HG02870 (cell line): ENCODE measurements at regions not wholly inside any gene's neighbourhood (a gene's known extent, or its start where the extent isn't known, plus 50 kb on each side); places are given as distances from the start of the nearest gene placed in this dataset.
"Not testable (repeated sequence)": the region's sequence is repeated elsewhere in the genome, so short reads cannot be mapped to it uniquely, and the experiment has no call there.

Experiments
- ATAC-seq: cut with Tn5 transposase; IDR thresholded peaks from one replicate; pipeline ENCODE4 v1.9.1; 2021; ENCODE audit warnings: mild to moderate bottlenecking, moderate library complexity; ENCODE audit not compliant: unreplicated experiment

DNA sequence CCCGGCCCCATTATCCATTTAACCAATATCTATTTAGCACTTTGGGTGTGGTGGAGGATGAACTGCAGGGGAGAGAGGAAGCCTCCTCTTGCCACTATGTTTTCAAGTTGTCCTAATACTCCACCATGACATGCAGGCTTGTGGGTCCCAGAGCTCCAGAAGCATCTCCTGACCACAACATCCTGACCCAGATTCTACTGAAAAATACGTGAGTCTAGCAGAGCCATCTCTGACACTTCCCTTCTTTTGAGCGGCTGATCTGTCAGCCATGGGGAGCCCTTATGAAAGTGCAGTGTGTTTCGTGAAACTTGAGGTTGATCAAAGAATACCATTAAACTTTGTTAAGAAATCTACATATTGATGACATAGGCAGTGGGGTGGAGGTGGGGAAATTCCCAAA lies 126.6 kb downstream of the UNC93B1 start:
- not testable (repeated sequence) for ATAC-seq

DNA sequence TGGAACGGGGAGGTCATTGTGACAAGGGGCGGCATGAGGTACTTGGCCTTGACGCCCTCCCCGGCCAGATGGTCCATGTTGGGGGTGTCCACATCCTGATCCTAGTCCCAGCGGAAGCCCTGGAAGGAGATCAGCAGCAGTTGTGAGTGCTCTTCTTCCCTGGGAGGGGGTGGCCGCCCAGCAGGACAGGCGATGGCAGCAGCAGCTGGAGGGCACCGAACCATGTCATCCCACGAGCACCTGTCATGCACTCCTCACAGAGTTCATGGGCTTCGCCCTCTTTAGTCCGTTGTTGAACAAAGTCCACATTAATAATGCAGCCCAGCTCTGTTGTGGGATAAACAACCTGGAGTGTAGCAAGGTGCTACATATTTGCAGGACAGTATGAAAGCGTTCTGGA lies 130.7 kb downstream of the UNC93B1 start:
- ATAC-seq: not testable (repeated sequence)

DNA sequence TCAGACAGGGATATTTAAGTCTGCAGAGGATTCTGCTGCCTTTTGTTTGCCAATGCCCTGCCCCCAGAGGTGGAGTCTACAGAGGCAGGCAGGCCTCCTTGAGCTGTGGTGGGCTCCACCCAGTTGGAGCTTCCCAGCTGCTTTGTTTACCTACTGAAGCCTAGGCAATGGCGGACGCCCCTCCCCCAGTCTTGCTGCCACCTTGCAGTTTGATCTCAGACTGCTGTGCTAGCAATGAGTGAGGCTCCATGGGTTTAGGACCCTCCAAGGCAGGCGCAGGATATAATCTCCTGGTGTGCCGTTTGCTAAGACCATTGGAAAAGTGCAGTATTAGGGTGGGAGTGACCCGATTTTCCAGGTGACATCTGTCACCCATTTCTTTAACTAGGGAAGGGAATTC lies 132.7 kb downstream of the UNC93B1 start:
- ATAC-seq: not testable (repeated sequence)

DNA sequence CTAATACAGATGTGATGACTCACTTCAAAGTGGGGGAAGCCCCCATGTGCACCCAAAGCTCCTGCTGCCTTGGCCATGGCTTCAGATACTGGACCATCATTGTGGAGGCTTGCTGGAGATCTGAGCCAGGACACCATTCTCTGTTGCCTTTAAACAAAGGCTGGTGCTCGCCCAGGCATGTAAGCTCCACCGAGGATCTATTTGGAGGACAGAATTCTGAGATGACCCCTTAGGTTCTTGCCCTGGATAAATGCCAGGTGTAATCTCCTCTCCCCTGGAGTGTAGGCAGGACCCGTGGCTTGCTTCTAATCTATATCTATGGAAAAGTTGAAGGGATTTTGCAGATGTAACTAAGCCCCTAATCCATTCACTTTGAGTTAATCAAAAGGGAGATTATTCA lies 141.0 kb downstream of the UNC93B1 start:
- ATAC-seq: not testable (repeated sequence)

DNA sequence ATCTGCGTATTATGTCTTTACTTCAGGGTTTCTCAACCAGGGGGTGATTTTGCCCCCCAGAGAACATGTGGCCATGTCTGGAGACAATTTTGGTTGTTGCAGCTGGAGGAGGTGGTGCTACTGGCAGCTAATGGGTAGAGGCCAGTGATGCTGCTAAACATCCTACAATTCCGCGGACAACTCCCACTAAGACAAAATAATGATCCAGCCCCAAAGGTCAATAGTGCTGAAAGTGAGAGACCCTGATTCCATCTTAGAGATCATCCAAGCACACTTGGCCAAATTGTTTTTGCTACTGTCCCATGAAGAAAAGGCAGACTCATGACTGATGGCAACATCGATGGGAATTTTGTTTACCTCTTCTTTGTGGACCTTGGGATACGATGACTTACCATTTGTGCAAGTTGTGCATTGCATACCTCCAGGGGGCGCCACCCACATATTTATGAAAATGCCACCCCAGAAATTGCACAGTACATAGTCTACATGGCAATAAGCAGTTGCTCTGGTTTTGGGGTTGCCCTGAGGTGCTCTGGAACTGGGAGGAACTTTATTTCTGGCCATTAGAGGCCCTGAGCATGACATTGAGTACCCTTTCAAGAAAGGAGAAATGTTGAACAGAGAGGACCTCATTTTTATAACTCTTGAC lies 144.3 kb downstream of the UNC93B1 start:
- ATAC-seq: not testable (repeated sequence)

DNA sequence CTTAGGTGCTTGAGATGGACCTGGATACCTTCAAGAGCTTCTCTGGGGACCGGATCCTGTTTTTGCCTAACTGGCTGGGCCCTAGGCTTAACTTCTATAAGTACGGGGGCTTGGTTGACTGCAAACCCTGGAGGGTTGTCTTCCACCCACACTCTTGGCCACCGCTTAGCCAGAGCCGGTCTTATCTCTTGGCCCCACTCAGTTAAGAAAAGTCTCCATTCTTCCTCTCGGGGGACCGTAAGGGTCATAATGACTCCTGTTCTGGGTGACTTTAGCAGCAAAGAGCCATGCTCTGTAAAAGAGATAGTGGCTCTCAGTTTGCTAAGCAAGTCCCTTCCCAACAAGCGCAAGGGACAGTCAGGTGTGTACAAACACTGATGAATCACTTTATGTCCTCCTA lies 153.2 kb downstream of the UNC93B1 start:
- not testable (repeated sequence) for ATAC-seq

DNA sequence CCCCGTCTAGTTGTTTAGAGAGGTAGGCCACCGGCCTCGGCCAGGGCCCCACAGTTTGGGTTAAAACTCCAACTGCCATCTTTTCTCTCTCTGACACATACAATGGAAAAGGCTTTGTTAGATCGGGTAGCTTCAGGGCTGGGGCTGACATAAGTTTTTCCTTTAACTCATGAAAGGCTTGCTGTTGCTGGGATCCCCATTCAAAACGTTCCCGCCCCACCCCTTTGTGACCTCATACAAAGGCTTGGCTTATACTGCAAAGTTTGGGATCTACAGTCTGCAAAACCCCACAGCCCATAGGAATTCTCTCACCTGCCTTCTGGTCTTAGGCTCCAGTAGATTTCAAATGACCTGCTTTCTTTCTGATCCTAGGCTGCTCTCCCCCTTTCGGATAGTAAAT lies 154.1 kb downstream of the UNC93B1 start:
- not testable (repeated sequence) for ATAC-seq

DNA sequence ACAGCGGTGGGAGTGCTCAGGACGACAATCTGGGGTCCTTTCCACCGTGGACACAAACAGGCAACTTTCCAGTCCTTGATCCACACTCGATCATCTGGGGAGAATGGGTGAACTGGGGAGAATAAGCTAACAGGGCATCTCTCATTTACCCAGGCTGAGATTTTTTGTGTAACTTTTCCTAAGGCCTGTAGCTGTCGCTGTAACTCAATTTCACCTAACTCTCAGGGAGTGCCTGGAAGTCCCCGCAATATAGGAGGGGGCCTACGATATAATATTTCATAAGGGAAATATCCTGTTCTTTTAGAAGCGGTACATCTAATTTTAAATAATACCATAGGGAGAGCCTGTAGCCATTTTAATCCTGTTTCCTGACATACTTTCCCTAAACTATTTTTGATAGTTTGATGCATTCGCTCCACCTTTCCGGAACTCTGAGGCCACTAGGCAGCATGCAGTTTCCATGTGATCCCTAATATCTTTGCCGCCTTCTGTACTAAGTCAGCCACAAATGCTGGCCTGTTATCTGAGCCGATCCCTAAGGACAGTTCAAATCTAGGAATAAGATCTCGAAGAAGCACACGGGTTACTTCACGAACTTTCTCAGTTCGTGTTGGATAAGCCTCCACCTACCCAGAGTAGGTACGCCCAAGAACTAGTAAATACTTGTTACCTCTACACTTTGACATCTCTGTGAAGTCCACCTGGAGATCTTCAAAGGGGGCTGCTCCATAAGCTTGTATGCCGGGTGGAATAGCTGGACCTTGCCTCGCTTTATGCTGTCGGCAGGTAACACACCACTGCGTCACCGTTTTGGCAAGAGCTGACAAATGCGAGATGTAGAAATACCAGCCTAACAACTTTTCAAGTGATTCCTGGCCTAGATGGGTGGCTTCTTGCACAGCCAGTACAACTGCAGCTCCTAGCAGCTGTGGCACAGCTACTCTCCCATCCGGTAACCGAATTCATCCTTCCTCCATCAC lies 155.7 kb downstream of the UNC93B1 start:
- not testable (repeated sequence) for ATAC-seq

DNA sequence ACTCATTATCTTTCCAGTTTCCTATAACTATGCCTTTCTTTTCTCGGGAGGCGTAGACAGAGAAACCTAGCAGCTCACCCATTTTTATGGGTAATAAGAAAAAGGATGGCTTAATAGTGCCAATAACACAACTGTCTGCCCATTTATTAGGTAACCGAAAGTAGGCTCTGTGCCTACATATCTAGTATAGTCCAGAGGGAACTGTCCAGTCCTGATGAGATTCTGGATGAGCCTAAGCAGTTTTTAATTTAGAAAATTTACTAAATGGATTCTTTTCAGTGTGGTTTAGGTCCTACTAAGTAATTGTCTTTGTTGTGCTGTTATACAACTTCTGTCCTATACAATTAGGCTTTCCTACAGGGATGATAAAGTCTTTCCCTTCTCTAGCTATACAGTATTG lies 157.6 kb downstream of the UNC93B1 start:
- ATAC-seq: not testable (repeated sequence)

DNA sequence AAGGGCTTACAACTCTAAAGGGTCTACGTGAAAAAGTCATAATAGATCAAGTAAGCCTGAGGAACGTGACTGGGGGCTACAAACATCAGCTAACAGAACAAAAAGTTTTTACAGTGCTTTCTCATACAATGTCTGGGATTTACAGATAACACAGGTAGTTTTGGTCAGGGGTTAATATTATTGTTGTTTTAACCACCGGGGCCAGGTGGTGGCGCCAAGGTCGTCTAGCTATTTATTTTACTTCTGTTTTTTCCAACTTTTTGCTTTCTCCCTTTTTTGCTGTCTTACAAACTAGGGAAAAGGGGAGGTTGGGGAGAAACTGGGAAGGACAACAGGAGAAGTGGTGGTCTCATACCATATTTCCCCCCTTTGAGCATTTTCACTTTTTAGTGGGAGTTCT lies 158.6 kb downstream of the UNC93B1 start:
- ATAC-seq: not testable (repeated sequence)

DNA sequence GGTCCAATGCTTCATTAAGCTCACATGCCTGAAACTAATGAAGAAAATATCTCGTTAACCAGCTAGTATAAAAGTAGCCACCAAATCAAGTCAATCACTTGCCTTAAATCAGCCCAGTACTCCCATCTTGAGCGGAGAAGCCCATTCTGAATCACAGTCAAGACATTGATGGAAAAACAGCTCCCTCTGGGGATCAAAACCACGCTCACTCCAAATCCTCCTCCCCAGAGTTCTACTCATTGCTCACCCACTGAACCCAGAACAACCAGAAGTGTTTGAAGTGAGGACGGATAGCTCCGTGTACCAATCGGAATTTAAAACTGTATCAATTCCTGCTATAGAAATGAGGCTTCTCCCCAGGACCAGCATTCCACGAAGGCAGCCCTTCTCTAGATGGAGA lies 163.3 kb downstream of the UNC93B1 start:
- ATAC-seq: not testable (repeated sequence)

DNA sequence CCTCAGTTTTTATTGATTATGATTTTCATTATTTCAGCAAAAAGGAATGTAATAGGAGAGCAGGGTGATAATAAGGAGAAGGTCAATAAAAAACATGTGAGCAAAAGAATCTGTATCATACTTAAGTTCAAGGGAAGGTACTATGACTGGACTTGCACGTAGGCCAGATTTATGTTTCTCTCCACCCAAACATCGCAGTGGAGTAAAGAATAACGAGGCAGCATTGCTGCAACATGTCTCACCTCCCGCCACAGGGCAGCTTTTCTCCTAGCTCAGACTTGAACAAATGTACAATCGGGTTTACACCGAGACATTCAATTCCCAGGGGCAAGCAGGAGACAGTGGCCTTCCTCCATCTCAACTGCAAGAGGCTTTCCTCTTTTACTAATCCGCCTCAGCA lies 155.7 kb upstream of the ALDH3B2 start:
- ATAC-seq: not testable (repeated sequence)

DNA sequence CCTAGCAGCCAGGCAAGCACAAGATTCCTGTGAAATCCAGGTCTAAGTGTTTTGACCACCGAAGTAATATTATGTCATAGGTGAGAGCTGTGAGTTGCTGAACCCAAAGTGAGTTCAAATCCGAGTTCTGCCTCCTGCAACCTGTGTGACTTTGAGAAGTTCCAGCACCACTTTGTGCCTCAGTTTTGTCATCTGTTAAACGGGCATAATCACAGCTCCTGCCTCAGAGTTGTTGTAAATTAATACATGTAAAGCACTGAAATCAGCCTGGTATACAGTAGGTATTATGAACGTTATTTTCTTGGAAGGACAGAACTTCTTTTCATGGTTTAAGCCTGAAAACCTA lies 152.5 kb upstream of the ALDH3B2 start:
- ATAC-seq: not testable (repeated sequence)

DNA sequence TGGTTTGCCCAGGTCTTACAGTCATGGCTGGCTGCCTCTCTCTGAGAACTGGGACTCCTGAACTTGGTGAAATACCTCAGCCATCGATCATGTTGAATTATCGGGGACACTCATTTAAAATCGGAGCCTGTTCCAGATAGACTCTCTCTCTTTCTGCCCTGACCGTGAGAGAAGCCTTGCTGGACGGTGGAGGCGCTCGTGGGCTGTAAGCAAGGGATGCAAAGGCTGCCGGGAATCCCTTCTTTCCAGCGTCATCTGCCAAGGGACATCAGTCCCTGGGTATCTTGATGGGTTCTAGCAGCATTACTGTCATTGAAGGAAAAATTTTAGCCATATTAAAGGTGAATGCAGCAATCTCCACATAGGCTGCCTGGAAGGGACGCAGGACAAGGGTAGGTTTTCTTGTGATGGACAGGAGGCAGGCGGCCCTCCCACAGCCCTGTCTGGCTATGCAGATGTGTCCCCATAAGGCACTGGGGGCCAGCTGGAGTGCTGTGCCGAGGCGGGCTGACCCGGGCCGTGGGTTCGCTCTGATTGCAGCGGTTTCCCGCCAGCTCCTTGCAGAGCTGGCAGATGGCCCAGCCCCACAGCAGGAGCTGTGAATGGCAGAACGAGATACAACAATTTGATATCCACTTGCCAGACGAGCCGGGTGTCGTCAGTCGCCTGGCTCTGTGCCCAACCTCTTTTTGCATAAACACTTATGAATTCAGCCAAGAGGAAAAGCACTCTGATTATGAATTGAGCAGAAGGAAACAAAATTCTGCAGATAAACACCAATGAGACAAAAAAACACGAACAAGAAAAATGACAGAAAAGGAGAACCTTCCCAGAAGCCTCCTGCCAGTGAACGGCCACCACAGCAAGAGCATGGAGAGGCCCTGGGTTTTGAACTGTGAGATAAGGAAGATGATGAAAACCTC lies 151.9 kb upstream of the ALDH3B2 start:
- not testable (repeated sequence) for ATAC-seq

DNA sequence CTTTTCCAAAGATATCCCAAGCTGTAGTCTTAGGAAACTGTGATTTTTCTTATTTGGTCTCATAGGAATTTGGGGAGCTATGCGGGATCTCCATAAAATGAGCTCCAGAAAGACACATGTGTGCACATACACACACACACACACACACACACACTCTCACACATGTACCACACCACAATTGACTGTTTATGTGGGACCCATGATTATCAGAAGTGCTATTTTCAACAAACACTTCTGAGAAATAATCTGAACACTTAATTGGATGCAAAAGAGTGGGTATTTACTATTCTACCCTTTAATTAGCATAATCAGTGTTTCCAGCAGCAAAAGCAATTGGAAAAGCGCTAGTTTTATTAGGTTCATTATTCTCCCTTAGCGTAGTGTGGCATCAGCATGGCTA lies 150.4 kb upstream of the ALDH3B2 start:
- ATAC-seq: not testable (repeated sequence)

DNA sequence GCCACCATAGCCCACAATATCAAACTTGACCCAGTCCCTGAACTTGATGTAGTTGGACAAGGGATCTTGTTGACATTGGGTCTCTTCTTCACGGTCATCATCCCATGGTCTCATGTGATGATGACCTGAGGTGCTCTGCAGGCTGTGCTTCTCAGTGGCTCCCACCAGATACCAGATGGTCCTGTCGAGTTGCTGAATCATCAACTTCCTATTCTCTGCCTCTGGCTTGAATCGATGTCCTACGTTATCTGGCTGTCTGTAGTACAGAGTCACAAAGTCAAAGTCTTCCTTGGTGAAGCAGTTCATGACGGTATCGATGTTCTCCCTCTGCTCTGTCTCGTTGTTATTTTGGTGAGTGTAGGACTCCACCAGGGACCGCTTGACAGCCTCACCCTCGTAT lies 145.7 kb upstream of the ALDH3B2 start:
- no peak for ATAC-seq

DNA sequence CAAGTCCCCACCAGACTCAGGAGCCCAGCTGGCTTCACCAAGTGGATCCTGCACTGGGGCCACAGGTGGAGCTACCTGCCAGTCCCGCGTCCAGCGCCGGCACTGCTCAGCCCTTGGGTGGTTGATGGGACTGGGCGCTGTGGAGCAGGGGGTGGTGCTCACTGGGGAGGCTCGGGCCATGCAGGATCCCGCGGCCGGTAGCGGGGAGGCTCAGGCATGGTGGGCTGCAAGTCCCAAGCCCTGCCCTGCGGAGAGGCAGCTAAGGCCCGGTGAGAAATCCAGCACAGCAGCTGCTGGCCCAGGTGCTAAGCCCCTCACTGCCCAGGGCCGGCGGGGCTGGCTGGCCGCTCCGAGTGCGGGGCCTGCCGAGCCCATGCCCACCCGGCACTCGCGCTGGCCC lies 143.1 kb upstream of the ALDH3B2 start:
- ATAC-seq: not testable (repeated sequence)

DNA sequence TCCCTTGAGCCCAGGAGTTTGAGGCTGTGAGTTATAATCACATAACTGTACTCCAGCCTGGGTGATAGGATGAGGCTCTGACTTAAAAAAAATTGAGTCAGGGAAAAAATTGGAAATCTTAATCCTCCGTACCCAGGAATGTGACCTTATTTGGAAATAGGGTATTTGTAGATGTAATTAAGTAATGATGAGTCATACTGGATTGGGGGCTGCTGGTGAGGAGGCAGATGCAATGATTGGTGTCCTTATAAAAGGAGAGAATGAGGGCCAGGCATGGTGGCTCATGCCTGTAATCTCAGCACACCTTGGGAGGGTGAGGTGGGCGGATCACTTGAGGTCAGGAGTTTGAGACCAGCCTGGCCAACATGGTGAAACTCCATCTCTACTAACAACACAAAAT lies 134.9 kb upstream of the ALDH3B2 start:
- ATAC-seq: not testable (repeated sequence)

DNA sequence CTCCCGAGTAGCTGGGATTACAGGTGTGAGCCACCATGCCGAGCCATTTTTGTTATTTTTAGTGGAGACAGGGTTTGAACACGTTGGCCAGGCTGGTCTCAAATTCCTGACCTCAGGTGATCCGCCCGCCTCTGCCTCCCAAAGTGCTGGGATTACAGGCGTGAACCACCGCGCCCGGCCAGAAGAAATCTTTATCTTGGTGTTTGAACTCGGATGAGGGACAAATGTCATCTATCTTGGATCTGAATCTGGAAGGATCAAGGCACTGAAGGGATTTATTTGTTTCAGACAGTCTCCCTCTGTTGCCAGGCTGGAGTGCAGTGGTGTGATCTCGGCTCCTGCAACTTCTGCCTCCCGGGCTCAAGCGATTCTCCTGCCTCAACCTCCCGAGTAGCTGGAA lies 133.5 kb upstream of the ALDH3B2 start:
- ATAC-seq: not testable (repeated sequence)

DNA sequence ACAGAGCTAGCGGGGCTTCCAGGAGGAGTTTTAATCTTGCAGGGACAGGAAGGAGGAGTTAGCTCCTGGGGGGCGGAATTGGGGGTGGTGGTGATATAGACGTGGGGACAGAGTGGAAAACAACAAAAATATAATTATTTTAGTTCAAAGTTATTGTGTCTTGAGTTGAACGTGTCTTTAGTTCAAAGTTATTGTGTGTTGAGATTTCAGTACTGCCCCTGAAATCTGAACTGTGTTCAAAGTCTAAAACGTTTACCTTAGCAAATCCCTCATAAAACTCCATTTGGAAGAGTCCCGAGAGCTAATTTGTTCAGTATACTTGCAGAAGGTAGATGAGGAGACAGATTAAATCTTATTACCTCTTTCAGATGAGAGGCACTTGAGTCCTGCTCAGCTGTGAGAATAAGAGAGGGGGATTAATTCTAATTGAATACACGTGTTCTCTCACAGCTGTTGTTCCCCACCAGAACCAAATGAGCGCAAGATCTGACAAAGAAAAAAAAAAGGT lies 132.4 kb upstream of the ALDH3B2 start:
- not testable (repeated sequence) for ATAC-seq

DNA sequence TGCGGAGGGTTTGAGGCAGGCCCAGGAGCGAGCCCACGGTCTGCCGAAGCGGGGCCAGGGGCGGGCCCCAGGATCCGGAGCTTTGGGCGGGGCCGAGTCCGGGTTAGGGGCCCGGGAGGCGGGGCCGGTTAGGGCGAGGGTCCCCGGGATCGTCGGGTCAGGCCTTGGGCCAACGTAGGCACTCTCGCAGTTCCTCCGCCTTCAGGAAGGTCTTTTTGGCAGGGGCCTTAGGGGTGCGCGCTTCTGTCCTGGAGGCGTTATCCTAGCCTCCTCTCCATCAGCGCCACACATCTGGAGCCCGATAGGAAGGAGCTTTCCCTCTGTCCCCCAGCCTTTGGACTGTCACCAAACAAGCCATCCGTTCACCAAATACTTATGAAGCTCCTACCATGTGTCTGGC lies 131.8 kb upstream of the ALDH3B2 start:
- ATAC-seq: not testable (repeated sequence)
